ENCODE measurements at regions not wholly inside any gene's neighbourhood (a gene's known extent, or its start where the extent isn't known, plus 50 kb on each side); places are given as distances from the start of the nearest gene placed in this dataset.
"Not testable (repeated sequence)": the region's sequence is repeated elsewhere in the genome, so short reads cannot be mapped to it uniquely, and the experiment has no call there.

- DNase-seq (ENCODE audit: insufficient read length, low spot score) = no peak
- TF ChIP-seq CTCF (IDR thresholded peaks at IDR 0.05; ENCODE audit: insufficient read depth, missing control alignments) = no peak
- FAIRE-seq = peak; percentile 16
These were observed 250.2 kb downstream of the NUF2 start for GRCh38 chr1:163571950-163572349.

GRCh38 chr1:163574119-163574518, 252.4 kb downstream of the NUF2 start:
- FAIRE-seq (peak; percentile 89), DNase-seq (ENCODE audit: insufficient read length, low spot score) (no peak)
- no peak for TF ChIP-seq CTCF (IDR thresholded peaks at IDR 0.05; ENCODE audit: insufficient read depth, missing control alignments)

- no peak for TF ChIP-seq CTCF (IDR thresholded peaks at IDR 0.05; ENCODE audit: insufficient read depth, missing control alignments)
- no peak for DNase-seq (ENCODE audit: insufficient read length, low spot score)
- peak; percentile 44 for FAIRE-seq
These were observed 259.2 kb downstream of the NUF2 start for GRCh38 chr1:163580926-163581325.

GRCh38 chr1:163583661-163584181, 262.0 kb downstream of the NUF2 start:
- DNase-seq (ENCODE audit: insufficient read length, low spot score) (no peak), FAIRE-seq (peak; percentile 80)
- TF ChIP-seq CTCF (IDR thresholded peaks at IDR 0.05; ENCODE audit: insufficient read depth, missing control alignments) = no peak

- DNase-seq (ENCODE audit: insufficient read length, low spot score) (no peak), FAIRE-seq (peak; percentile 58)
- TF ChIP-seq CTCF (IDR thresholded peaks at IDR 0.05; ENCODE audit: insufficient read depth, missing control alignments) = no peak
These were observed 264.0 kb downstream of the NUF2 start for GRCh38 chr1:163585796-163586195.

GRCh38 chr1:163588796-163589195, 267.0 kb downstream of the NUF2 start:
- FAIRE-seq = peak; percentile 48
- TF ChIP-seq CTCF (IDR thresholded peaks at IDR 0.05; ENCODE audit: insufficient read depth, missing control alignments) = no peak
- DNase-seq (ENCODE audit: insufficient read length, low spot score) = no peak

GRCh38 chr1:163589735-163590134, 268.0 kb downstream of the NUF2 start:
- TF ChIP-seq CTCF (IDR thresholded peaks at IDR 0.05; ENCODE audit: insufficient read depth, missing control alignments) = no peak
- peak; percentile 72 for FAIRE-seq
- DNase-seq (ENCODE audit: insufficient read length, low spot score) = no peak

GRCh38 chr1:163591131-163591530, 269.4 kb downstream of the NUF2 start:
- FAIRE-seq; DNase-seq (ENCODE audit: insufficient read length, low spot score): not testable (repeated sequence)

- FAIRE-seq = not testable (repeated sequence)
These were observed 270.9 kb downstream of the NUF2 start for GRCh38 chr1:163592623-163593022.

GRCh38 chr1:163596106-163596505, 274.4 kb downstream of the NUF2 start:
- DNase-seq (ENCODE audit: insufficient read length, low spot score); FAIRE-seq: not testable (repeated sequence)

More at GRCh38 chr1:163592623-163593022, 270.9 kb downstream of the NUF2 start:
- DNase-seq (ENCODE audit: insufficient read length, low spot score) = not testable (repeated sequence)

All from D721Med (cell line).